PC-9 (cell line): ENCODE measurements at regions not wholly inside any gene's neighbourhood (a gene's known extent, or its start where the extent isn't known, plus 50 kb on each side); places are given as distances from the start of the nearest gene placed in this dataset.

ENCODE experiments used
- BruUV-seq: library from RNA; stranded (reverse); fragments of 400-500 nt; replicated peaks from 2 replicates; lab custom pipeline; 2021; lab: Mats Ljungman, UMichigan
- CTCF ChIA-PET: fragments of 300-600 bp; sonication (Branson Sonifier 250); formaldehyde crosslinking; loops from one replicate; lab custom pipeline; 2022; ENCODE audit warnings: antibody characterized with exemption; lab: Charles Lee
- POLR2A ChIA-PET: fragments of 300-600 bp; sonication (Branson Sonifier 250); formaldehyde crosslinking; loops from one replicate; lab custom pipeline; 2022; ENCODE audit warnings: antibody characterized with exemption; ENCODE audit not compliant: unreplicated experiment; lab: Charles Lee
- DNase-seq, 2 experiments: peaks; one replicate each; pipeline versions ENCODE4 v3.0.0 to v3.0.0-alpha.2; 2015 to 2022; ENCODE audit warnings: mixed read lengths in 1 of 2
- H2AFZ ChIP-seq: fragments of 200-600 bp; sonication (generic); 2 replicates; pipeline ENCODE4 v1.8.1; 2017; ENCODE audit warnings: antibody characterized with exemption
- H3F3A ChIP-seq: fragments of 200-600 bp; sonication (generic); 2 replicates; pipeline ENCODE4 v1.8.1; 2017; ENCODE audit warnings: antibody characterized with exemption, mild to moderate bottlenecking, low read depth; ENCODE audit not compliant: insufficient read depth
- H3K27ac ChIP-seq: fragments of 200-600 bp; sonication (generic); 2 replicates; pipeline ENCODE4 v1.6.1; 2016; ENCODE audit warnings: mixed run types
- H3K27me3 ChIP-seq: fragments of 200-600 bp; sonication (generic); 2 replicates; pipeline ENCODE4 v1.6.1; 2016; ENCODE audit warnings: low read depth, mixed run types; ENCODE audit not compliant: insufficient read depth
- H3K36me3 ChIP-seq: fragments of 200-600 bp; sonication (generic); 2 replicates; pipeline ENCODE4 v1.6.1; 2016; ENCODE audit warnings: low read depth, mixed run types
- H3K4me1 ChIP-seq: fragments of 200-600 bp; sonication (generic); replicated peaks from 2 replicates; pipeline ENCODE4 v1.6.1; 2016; ENCODE audit warnings: mixed run types; ENCODE audit not compliant: insufficient read depth
- H3K4me2 ChIP-seq: fragments of 200-600 bp; sonication (generic); 2 replicates; pipeline ENCODE4 v1.6.1; 2017; ENCODE audit warnings: mixed run types
- H3K4me3 ChIP-seq: fragments of 200-600 bp; sonication (generic); 2 replicates; pipeline ENCODE4 v1.6.1; 2016; ENCODE audit warnings: mixed run types
- H3K79me2 ChIP-seq: fragments of 200-600 bp; sonication (generic); 2 replicates; pipeline ENCODE4 v1.6.1; 2017; ENCODE audit warnings: low read depth, mixed run types
- H3K9me2 ChIP-seq: fragments of 200-600 bp; sonication (generic); 2 replicates; pipeline ENCODE4 v1.8.1; 2017; ENCODE audit warnings: mild to moderate bottlenecking; ENCODE audit not compliant: insufficient read depth
- H3K9me3 ChIP-seq: fragments of 200-600 bp; sonication (generic); 2 replicates; pipeline ENCODE4 v1.8.1; 2016; ENCODE audit warnings: low read depth; ENCODE audit not compliant: insufficient read depth
- H4K20me1 ChIP-seq: fragments of 200-600 bp; sonication (generic); 2 replicates; pipeline ENCODE4 v1.8.1; 2017; ENCODE audit not compliant: insufficient read depth
- EZH2 ChIP-seq: fragments of 200-600 bp; sonication (generic); IDR thresholded peaks from 2 replicates; pipeline ENCODE4 v1.8.0; 2017; ENCODE audit warnings: antibody characterized with exemption, low read depth
- intact Hi-C: fragments of 100-400 bp; cut with micrococcal nuclease; formaldehyde crosslinking; loops from one replicate; pipeline ENCODE4 v1.10.0; 2022; ENCODE audit not compliant: unreplicated experiment
- TF ChIP-seq, protein P1 (sequence below): fragments of 200-600 bp; sonication (generic); conservative IDR thresholded peaks from 2 replicates; pipeline ENCODE4 v1.6.1; 2017; ENCODE audit warnings: mixed run types, antibody characterized with exemption, mild to moderate bottlenecking, moderate library complexity

DNA sequence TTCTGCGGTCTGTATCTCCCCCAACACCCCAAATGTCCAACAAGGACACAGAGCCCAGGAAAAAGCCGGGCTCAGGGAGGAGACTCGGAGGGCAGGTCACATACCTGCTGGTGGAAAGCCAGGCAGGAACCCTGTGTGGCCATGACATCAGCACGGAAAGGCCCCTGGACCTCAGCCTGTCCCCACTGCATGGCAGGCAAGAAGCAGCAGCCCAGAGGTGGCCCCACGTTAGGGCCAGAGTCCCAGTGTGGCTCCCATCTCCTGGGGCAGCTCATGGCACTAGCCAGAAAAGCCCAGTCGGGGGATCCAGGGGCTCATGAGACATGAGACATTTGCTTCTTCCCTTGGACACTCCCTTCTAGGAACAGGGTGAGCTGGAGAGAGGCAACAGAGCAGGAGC lies 258.7 kb downstream of the DLL1 start:
- H2AFZ ChIP-seq, result no peak overlapping the region
- no peaks in the 10 kb centered on the region for H3K36me3 ChIP-seq
- no peaks in the 10 kb centered on the region for H3F3A ChIP-seq
- no peak overlapping the region for H3K4me2 ChIP-seq
- intact Hi-C loops, result no loop called here
- no peaks in the 10 kb centered on the region for H3K4me1 ChIP-seq
- no peak overlapping the region for H3K4me3 ChIP-seq
- H3K27ac ChIP-seq, result no peak overlapping the region
- H3K27me3 ChIP-seq, result peaks cover 81% of the 10 kb centered on the region
- H3K9me2 ChIP-seq, result no peaks in the 10 kb centered on the region
- BruUV-seq, result no TSS peak
- TF ChIP-seq EZH2, result no peak
- TF ChIP-seq, protein P1, sequence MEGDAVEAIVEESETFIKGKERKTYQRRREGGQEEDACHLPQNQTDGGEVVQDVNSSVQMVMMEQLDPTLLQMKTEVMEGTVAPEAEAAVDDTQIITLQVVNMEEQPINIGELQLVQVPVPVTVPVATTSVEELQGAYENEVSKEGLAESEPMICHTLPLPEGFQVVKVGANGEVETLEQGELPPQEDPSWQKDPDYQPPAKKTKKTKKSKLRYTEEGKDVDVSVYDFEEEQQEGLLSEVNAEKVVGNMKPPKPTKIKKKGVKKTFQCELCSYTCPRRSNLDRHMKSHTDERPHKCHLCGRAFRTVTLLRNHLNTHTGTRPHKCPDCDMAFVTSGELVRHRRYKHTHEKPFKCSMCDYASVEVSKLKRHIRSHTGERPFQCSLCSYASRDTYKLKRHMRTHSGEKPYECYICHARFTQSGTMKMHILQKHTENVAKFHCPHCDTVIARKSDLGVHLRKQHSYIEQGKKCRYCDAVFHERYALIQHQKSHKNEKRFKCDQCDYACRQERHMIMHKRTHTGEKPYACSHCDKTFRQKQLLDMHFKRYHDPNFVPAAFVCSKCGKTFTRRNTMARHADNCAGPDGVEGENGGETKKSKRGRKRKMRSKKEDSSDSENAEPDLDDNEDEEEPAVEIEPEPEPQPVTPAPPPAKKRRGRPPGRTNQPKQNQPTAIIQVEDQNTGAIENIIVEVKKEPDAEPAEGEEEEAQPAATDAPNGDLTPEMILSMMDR, result no peak
- POLR2A ChIA-PET, result no interaction called here
- no peaks in the 10 kb centered on the region for H4K20me1 ChIP-seq
- H3K79me2 ChIP-seq, result no peaks in the 10 kb centered on the region
- CTCF ChIA-PET, result no interaction called here
- DNase-seq, result no peak
- no peaks in the 10 kb centered on the region for H3K9me3 ChIP-seq

DNA sequence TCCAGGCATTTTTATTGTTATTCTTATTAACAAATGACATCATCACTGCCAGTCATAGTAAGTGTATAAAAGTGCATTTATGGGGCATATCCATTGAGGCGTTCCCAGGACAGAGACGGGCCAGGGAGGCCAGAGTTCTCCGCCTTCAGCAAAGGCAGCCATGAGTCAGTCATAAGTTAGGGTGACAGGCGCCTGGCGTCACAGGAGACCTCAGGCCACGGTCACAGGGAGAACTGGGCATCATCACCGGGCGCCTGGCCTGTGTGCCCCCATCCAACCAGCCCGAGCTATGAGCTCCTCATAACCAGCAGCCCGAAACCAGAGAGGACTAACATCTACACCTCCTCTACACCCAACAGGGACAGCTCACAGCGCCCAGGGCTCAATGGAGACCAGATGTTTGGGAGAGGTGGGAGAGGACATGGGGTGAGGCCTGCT lies 259.2 kb downstream of the DLL1 start:
- no peaks in the 10 kb centered on the region for H3K4me1 ChIP-seq
- POLR2A ChIA-PET, result no interaction called here
- no peaks in the 10 kb centered on the region for H3K36me3 ChIP-seq
- no peaks in the 10 kb centered on the region for H4K20me1 ChIP-seq
- no TSS peak for BruUV-seq
- DNase-seq, result no peak
- no peaks in the 10 kb centered on the region for H3F3A ChIP-seq
- no peak overlapping the region for H3K27ac ChIP-seq
- H3K4me2 ChIP-seq, result no peak overlapping the region
- H2AFZ ChIP-seq, result no peak overlapping the region
- no peaks in the 10 kb centered on the region for H3K79me2 ChIP-seq
- peaks cover 76% of the 10 kb centered on the region for H3K27me3 ChIP-seq
- TF ChIP-seq, protein P1, result no peak
- no peak for TF ChIP-seq EZH2
- CTCF ChIA-PET, result no interaction called here
- H3K9me3 ChIP-seq, result no peaks in the 10 kb centered on the region
- no peak overlapping the region for H3K4me3 ChIP-seq
- no peaks in the 10 kb centered on the region for H3K9me2 ChIP-seq
- intact Hi-C loops, result no loop called here

DNA sequence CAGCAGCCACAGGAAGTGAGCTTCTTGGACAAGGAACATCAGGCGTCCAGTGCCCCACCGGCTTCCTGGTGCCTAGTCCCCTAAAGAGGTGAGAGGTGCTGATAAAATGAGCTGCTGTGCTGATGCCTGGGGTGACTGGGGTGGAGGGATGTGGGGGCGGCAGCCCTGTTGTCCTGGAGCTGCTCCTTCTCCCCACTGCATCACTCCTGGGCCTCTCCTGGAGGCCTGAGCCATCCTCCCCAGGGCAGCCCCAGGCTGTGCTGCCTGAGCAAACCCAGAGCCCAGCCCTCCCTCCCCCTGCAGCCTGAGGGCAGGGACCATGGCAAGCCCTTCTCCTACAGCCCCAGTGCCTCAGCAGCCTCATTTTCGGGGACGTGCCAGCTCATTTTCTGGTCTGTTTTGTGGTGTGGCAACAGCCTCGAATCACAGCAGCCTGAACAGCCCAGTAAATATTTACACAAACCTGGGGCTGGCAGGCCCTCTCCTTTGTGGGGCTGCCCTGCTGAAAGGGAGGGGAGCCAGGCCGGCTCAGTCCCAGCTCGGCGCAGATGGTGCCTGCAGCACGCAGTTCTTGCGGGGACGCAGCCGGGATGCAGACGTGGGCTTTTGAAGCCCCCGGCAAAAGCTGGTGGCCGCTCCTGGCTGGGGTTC lies 259.9 kb downstream of the DLL1 start:
- Histone ChIP-seq H3K79me2 (no peaks in the 10 kb centered on the region), H4K20me1 (no peaks in the 10 kb centered on the region), H3K36me3 (no peaks in the 10 kb centered on the region), H3K4me3 (no peak overlapping the region), H3K27me3 (peaks cover 68% of the 10 kb centered on the region), H2AFZ (no peak overlapping the region), H3K9me2 (no peaks in the 10 kb centered on the region), H3K9me3 (no peaks in the 10 kb centered on the region), H3K27ac (no peak overlapping the region), H3K4me1 (no peaks in the 10 kb centered on the region), H3K4me2 (no peak overlapping the region), H3F3A (no peaks in the 10 kb centered on the region)
- BruUV-seq, result no TSS peak
- TF ChIP-seq, protein P1, result no peak
- TF ChIP-seq EZH2, result no peak
- ChIA-PET CTCF (no interaction called here), POLR2A (no interaction called here)
- intact Hi-C loops, result no loop called here
- DNase-seq, result no peak
